ENCODE measurements at regions not wholly inside any gene's neighbourhood (a gene's known extent, or its start where the extent isn't known, plus 50 kb on each side); places are given as distances from the start of the nearest gene placed in this dataset.

DNA sequence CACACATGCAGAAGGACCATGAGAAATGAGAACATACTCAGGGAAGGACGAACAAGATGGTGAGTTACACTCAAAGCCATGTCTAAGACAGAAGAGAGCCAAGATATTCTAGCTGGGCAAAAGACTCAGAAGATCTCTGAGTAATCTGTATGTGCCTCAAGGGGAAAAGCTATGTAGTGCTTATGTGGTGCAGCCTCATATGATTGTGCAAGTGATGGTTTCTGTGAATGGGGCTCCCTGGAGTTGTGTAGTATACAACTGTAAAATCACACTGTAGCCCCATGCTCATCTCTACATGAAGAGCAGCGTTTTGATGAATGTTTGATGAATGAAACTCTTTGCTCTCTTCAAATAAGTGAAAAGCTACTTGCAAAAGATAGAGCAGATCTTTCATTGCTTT is 57.5 kb downstream of the OSR1 start:
- Histone ChIP-seq H3K27ac (no peak overlapping the region), H3K4me3 (no peak overlapping the region), H3K36me3 (no peaks in the 10 kb centered on the region), H3K27me3 (no peaks in the 10 kb centered on the region), H3K9me3 (no peaks in the 10 kb centered on the region), H3K4me1 (peaks cover 0 to 16% (median 3%) of the 10 kb centered on the region in 3 donors)
- no peak for ATAC-seq
- TF ChIP-seq, protein P1, sequence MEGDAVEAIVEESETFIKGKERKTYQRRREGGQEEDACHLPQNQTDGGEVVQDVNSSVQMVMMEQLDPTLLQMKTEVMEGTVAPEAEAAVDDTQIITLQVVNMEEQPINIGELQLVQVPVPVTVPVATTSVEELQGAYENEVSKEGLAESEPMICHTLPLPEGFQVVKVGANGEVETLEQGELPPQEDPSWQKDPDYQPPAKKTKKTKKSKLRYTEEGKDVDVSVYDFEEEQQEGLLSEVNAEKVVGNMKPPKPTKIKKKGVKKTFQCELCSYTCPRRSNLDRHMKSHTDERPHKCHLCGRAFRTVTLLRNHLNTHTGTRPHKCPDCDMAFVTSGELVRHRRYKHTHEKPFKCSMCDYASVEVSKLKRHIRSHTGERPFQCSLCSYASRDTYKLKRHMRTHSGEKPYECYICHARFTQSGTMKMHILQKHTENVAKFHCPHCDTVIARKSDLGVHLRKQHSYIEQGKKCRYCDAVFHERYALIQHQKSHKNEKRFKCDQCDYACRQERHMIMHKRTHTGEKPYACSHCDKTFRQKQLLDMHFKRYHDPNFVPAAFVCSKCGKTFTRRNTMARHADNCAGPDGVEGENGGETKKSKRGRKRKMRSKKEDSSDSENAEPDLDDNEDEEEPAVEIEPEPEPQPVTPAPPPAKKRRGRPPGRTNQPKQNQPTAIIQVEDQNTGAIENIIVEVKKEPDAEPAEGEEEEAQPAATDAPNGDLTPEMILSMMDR (IDR thresholded peaks at IDR 0.05): no peak
- TF ChIP-seq POLR2AphosphoS5 (IDR thresholded peaks at IDR 0.05): no peak
- no peak for TF ChIP-seq POLR2A (IDR thresholded peaks at IDR 0.05)
- 86 to 88% methylated on average over 1 to 2 of the region's 2 CpGs for WGBS, 2 donors (ENCODE audit: low coverage in 1 of 2)

DNA sequence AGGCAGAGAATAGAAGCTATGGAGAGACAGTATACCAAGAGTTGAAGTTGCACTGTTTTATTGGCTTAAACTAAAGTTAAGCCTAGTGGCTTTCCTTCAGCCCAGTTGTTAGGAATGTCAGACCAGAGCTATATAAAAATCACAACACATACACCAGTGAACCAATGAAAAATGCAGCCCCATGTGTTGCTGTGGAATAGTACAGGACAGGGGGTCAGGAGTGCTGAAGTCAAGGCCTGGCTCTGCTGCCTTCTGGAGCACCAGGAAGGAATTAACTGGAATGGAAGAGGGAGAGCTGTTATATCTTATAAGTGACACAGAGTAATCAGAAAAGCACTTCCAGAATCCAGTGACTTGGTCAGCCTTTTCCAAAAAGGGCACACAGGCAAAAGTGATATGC is 58.9 kb downstream of the OSR1 start:
- TF ChIP-seq POLR2A (IDR thresholded peaks at IDR 0.05) (no peak), POLR2AphosphoS5 (IDR thresholded peaks at IDR 0.05) (no peak), EP300 (IDR thresholded peaks at IDR 0.05) (no peak)
- TF ChIP-seq, protein P1 (IDR thresholded peaks at IDR 0.05): no peak
- Histone ChIP-seq H3K4me1 (peaks cover 0 to 16% (median 3%) of the 10 kb centered on the region in 3 donors), H3K27me3 (no peaks in the 10 kb centered on the region), H3K4me3 (no peak overlapping the region), H3K9me3 (no peaks in the 10 kb centered on the region), H3K27ac (peak overlapping the region in 2 of 4 donors; percentile 61 to 63), H3K36me3 (no peaks in the 10 kb centered on the region)
- no peak for ATAC-seq

DNA sequence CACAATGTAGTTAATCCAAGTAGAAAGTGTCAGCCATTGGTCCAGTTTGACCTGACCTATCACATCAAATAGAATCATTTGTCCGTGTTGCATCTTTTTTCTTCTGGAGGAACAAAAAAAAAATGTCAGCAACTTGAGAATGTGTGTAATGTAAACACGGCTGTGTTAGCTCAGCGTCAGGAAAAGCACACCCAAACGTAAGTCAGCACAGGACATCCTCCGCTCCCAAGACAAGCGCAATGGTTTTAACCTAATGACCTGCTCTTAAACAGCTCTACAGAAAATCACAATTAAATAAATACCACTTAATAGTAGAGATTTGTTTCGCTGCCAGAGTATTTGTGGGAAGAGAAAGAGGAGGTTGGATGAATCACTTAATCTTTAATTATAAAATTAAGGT is 59.4 kb downstream of the OSR1 start:
- Histone ChIP-seq H3K4me1 (peaks cover 0 to 16% (median 3%) of the 10 kb centered on the region in 3 donors), H3K27ac (peak overlapping the region in 2 of 4 donors; percentile 61 to 63), H3K4me3 (no peak overlapping the region), H3K9me3 (no peaks in the 10 kb centered on the region), H3K27me3 (no peaks in the 10 kb centered on the region), H3K36me3 (no peaks in the 10 kb centered on the region)
- TF ChIP-seq POLR2AphosphoS5 (IDR thresholded peaks at IDR 0.05) (peak; percentile 13), POLR2A (IDR thresholded peaks at IDR 0.05) (no peak), EP300 (IDR thresholded peaks at IDR 0.05) (peak; percentile 10)
- TF ChIP-seq, protein P1 (IDR thresholded peaks at IDR 0.05): no peak
- 30 to 37% methylated on average over 3 to 7 of the region's 7 CpGs for WGBS, 2 donors (ENCODE audit: low coverage in 1 of 2)
- ATAC-seq: no peak

DNA sequence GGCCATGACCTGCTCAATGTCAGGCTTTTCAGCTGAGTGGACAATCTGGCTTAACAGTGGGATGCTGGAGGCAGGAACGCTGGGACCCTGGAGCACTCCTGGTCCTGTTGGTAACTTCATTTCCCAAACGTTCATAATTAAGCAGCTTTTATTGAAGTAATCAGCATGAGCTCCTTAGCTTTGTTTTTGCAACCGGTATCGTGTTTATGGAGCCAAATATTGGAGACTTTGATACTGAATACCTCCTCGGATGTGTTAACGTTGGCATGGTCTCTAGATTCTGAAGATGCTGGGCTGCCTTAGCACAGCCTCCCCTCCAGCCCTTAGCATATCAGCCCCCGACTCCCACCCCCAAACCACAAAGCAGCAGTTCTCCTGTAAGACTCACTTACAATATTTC is 60.7 kb downstream of the OSR1 start:
- Histone ChIP-seq H3K36me3 (no peaks in the 10 kb centered on the region), H3K27me3 (no peaks in the 10 kb centered on the region), H3K9me3 (no peaks in the 10 kb centered on the region), H3K4me3 (no peak overlapping the region), H3K4me1 (peaks cover 0 to 16% (median 3%) of the 10 kb centered on the region in 3 donors), H3K27ac (no peak overlapping the region)
- WGBS, 2 donors (ENCODE audit: low coverage in 1 of 2): 74% methylated on average over 6 of the region's 7 CpGs; no CpG with 5 or more reads in 1 of the 2 donors
- TF ChIP-seq POLR2AphosphoS5 (IDR thresholded peaks at IDR 0.05) (no peak), EP300 (IDR thresholded peaks at IDR 0.05) (no peak), POLR2A (IDR thresholded peaks at IDR 0.05) (no peak)
- TF ChIP-seq, protein P1 (IDR thresholded peaks at IDR 0.05): no peak
- ATAC-seq: no peak

DNA sequence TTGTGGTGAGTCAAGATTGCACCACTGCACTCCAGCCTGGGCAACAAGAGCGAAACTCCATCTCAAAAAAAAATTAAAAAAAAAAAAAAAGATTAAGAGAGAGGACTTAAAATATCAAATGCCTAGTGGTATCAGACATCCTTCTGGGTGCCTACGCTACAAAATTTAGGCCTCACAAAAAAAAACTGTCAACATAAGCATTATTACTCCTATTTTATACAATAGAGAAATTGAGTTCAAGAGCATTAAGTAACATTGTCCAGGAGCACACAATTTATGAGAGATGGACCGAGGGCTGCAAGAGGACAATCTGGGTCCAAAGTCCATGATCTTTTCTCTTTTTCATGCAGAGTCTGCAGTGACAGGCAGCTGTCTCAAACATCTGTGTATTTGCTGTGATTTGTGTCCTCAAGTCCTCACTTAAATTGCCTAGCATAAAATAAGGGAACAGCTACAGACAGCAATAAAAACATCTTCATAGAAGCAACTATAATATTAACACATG is 62.4 kb downstream of the OSR1 start:
- no peak overlapping the region for H3K27ac ChIP-seq
- WGBS, 2 donors (ENCODE audit: low coverage in 1 of 2): 95 to 97% methylated on average over 2 to 3 of the region's 3 CpGs
- ATAC-seq: no peak
- H3K4me1 ChIP-seq: peaks cover 0 to 16% (median 3%) of the 10 kb centered on the region in 3 donors
- H3K4me3 ChIP-seq: no peak overlapping the region
- TF ChIP-seq EP300 (IDR thresholded peaks at IDR 0.05) (no peak), POLR2A (IDR thresholded peaks at IDR 0.05) (no peak), POLR2AphosphoS5 (IDR thresholded peaks at IDR 0.05) (no peak)
- TF ChIP-seq, protein P1 (IDR thresholded peaks at IDR 0.05): no peak
- no peaks in the 10 kb centered on the region for H3K36me3 ChIP-seq
- no peaks in the 10 kb centered on the region for H3K9me3 ChIP-seq
- H3K27me3 ChIP-seq: no peaks in the 10 kb centered on the region

Data from gastroesophageal sphincter (tissue), 4 donors.